LNCaP clone FGC (cell line): ENCODE measurements at regions not wholly inside any gene's neighbourhood (a gene's known extent, or its start where the extent isn't known, plus 50 kb on each side); places are given as distances from the start of the nearest gene placed in this dataset.

ENCODE experiments used
- DNase-seq: peaks from one replicate; pipeline ENCODE4 v3.0.0-alpha.2; 2011; ENCODE audit warnings: low read depth
- H3K4me3 ChIP-seq: 2 replicates; pipeline ENCODE4 v1.5.1; 2011; ENCODE audit warnings: mild to moderate bottlenecking, low read depth, low read length, control low read depth
- TF ChIP-seq, protein P1 (sequence below): IDR thresholded peaks from 2 replicates; pipeline ENCODE4 v1.5.1; 2012; ENCODE audit warnings: mild to moderate bottlenecking; ENCODE audit not compliant: control insufficient read depth, insufficient read depth; ENCODE audit errors: extremely low read depth

DNA sequence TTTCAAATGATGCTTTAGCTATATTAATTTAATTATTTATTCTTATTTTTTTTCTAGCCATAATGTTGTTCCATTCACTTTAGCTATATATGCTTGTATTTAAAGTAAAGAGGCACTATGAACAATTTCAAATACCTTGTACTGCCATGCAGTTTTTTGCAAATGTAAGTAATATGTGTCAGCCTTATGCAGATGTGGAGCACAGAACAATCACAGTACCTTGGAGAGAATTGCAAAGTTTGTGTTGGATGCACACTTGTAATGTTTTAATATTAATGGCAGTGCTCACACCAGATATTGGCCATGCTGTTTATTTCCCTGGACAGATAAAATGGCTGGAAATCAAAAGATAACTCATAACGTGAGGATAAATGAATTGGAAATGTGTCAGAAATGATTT lies 663.5 kb upstream of the SEMA3D start:
- TF ChIP-seq, protein P1, sequence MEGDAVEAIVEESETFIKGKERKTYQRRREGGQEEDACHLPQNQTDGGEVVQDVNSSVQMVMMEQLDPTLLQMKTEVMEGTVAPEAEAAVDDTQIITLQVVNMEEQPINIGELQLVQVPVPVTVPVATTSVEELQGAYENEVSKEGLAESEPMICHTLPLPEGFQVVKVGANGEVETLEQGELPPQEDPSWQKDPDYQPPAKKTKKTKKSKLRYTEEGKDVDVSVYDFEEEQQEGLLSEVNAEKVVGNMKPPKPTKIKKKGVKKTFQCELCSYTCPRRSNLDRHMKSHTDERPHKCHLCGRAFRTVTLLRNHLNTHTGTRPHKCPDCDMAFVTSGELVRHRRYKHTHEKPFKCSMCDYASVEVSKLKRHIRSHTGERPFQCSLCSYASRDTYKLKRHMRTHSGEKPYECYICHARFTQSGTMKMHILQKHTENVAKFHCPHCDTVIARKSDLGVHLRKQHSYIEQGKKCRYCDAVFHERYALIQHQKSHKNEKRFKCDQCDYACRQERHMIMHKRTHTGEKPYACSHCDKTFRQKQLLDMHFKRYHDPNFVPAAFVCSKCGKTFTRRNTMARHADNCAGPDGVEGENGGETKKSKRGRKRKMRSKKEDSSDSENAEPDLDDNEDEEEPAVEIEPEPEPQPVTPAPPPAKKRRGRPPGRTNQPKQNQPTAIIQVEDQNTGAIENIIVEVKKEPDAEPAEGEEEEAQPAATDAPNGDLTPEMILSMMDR, result no peak
- no peak overlapping the region for H3K4me3 ChIP-seq
- no peak for DNase-seq

DNA sequence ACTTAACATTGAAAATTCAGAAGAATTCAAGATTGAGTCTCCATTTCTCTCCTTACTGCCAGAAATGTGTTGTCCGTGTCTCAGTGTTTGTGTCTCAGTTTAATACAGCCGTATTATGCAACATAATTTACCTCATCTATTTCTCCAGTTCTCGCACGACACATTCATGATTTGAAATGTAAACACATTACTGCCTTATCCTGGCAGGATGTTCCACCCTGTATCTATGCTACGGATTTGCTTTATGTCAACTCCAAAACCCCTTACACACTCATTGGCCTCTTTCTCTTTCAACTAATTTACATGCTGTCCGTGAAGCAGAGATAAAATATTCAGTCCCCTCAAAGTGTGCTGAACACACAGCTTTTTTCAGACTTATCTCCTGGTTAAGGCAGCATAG lies 653.7 kb upstream of the SEMA3D start:
- TF ChIP-seq, protein P1, result no peak
- H3K4me3 ChIP-seq, result no peak overlapping the region
- DNase-seq, result no peak

DNA sequence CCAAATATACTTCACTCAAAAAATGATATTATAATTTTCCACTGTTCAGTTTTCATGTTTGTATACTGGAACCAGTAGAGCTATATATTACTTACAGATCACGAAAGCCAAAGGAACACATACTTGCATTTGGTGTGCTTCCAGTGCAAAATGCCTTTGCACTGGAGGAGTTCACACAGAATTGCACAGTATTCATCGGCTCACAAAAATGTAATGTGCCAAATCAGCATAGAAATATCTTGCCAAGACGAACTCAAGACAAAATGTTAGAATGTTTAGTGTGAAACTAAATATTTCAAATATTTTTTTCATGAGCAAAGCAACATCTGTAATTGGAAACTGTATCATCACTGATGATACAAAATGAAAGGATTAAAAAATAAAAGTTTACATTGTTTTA lies 646.2 kb upstream of the SEMA3D start:
- no peak for DNase-seq
- H3K4me3 ChIP-seq, result no peak overlapping the region
- TF ChIP-seq, protein P1, result no peak

DNA sequence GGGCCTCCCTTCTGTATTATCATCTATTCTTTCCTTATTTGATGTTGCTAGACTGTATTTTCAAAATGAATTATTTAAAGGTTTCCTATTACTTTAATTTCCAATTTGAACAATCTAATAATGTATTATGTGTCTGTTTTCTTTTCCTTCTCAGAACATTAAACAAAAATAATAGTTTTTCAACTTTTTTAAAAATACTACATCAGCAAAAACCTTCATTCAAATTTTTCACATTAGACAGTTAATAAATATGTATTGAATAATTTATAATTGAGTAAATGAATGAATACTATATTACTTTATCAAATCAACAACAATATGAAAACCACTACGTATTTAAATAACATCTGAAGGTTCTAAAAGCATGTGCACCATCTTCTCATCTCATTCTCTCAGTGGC lies 644.1 kb upstream of the SEMA3D start:
- TF ChIP-seq, protein P1, result no peak
- no peak for DNase-seq

DNA sequence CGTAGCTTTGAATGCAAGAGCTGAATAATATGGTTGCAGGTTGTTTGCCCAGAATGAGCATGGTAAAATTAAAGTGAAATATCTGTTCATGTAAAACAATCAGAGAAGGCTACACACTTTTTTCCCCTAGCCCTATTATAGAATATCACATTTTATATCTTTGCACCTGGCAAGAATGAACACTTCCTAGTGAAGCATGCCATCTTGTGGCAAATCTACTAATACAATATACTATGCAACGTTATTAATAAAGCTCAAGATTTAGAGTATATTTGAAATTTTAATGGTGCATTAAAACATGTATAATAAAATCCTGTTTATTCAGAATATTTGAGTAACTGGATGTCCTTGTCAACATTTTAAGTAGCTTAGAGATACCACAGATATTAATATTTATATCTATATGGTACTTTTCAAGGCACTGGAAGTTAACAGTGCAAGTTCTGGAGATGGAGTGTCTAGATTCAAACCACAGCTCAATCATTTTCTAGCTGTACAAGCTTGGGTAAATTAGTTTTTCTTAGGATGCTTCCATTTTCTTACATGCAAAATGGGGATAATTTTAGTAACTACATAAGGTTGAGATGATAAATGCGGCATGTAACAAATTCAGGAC lies 643.1 kb upstream of the SEMA3D start:
- DNase-seq, result no peak
- TF ChIP-seq, protein P1, result peak; percentile 64
- H3K4me3 ChIP-seq, result no peak overlapping the region

More for the DNA sequence above, 644.1 kb upstream of the SEMA3D start:
- no peak overlapping the region for H3K4me3 ChIP-seq

DNA sequence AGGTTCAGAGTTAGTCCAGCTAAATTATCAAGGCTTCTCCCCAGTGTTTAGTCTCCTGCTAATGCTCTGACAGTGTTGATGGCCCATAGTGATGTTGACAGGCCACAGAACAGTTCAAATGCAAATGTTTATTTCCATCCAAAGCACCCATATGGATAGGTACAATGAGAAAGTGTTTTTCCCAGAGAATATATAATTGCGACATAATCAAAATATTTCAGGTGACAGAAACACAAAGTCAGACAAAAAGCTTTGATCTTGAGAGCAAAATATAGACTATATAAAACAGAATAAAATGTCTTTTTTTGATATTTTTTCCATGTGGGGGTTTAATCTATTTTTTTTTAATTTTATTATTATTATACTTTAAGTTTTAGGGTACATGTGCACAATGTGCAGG lies 642.3 kb upstream of the SEMA3D start:
- TF ChIP-seq, protein P1, result no peak
- H3K4me3 ChIP-seq, result no peak overlapping the region
- DNase-seq, result no peak

DNA sequence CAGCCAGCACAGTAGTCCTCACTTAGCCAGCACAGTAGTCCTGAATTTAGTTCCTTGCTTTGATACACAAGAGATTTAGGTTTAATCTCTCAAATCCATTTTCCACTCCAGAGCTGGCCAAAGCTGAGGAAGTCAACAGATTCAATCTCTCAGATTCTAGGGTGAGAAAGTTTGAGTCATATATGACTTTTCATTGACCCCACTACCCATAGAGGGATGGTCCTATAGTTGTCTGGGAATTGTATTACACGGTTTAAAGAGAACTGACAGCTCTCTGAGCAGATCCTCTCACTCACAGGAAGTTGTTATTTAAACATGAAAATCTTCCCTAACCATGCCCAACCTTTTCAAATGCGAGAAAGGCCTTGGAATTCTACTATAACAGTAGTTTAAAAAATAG lies 641.8 kb upstream of the SEMA3D start:
- DNase-seq, result no peak

More for the DNA sequence above, 641.8 kb upstream of the SEMA3D start:
- no peak overlapping the region for H3K4me3 ChIP-seq
- TF ChIP-seq, protein P1, result no peak
